ENCODE measurements at regions not wholly inside any gene's neighbourhood (a gene's known extent, or its start where the extent isn't known, plus 50 kb on each side); places are given as distances from the start of the nearest gene placed in this dataset.

- Histone ChIP-seq H3K9me3 (no peaks in the 10 kb centered on the region; the same call in 1 of the 2 replicates), H3K27ac (ENCODE audit: low read depth in 2 of 2, low read length in 1 of 2) (no peak overlapping the region), H3K4me1 (ENCODE audit: control insufficient read depth in 1 of 2, insufficient read depth in 2 of 2, low read depth in 1 of 2, low read length in 1 of 2) (no peaks in the 10 kb centered on the region), H4K20me1 (ENCODE audit: insufficient read depth) (no peaks in the 10 kb centered on the region), H3K36me3 (replicated peaks in 1 of 2; ENCODE audit: control insufficient read depth in 1 of 2, insufficient read depth in 2 of 2, low read length in 1 of 2) (no peaks in the 10 kb centered on the region), H3K9me2 (no peaks in the 10 kb centered on the region), H3K9ac (no peak overlapping the region), H3K4me3 (ENCODE audit: low read depth in 2 of 2, low read length in 1 of 2) (no peak overlapping the region), H3F3A (replicated peaks; ENCODE audit: insufficient read depth) (no peaks in the 10 kb centered on the region), H2AFZ (ENCODE audit: low read depth) (no peak overlapping the region), H3K27me3 (ENCODE audit: insufficient read depth) (no peaks in the 10 kb centered on the region), H3K79me2 (ENCODE audit: insufficient read depth) (no peaks in the 10 kb centered on the region), H3K4me2 (no peak overlapping the region)
- ChIA-PET POLR2A (no interaction called here), CTCF (interaction anchor here (0.6 to 0.7 kb wide), 2 partner anchors 14 to 57 kb away, joined by 3 to 4 read pairs; no protein-coding TSS in a partner anchor)
- no peak for TF ChIP-seq TCF12 (IDR thresholded peaks at IDR 0.05)
- no peak for TF ChIP-seq MEF2A (IDR thresholded peaks at IDR 0.05; ENCODE audit: borderline replicate concordance, low read depth)
- no peak for TF ChIP-seq RXRA (IDR thresholded peaks at IDR 0.05; ENCODE audit: borderline replicate concordance, low read depth)
- no peak for TF ChIP-seq PBX3 (IDR thresholded peaks at IDR 0.05)
- no peak for TF ChIP-seq ZBTB33 (IDR thresholded peaks at IDR 0.05; ENCODE audit: borderline replicate concordance, low read depth)
- TF ChIP-seq ELF1 (IDR thresholded peaks at IDR 0.05): no peak
- no peak for TF ChIP-seq POLR2AphosphoS5 (IDR thresholded peaks at IDR 0.05; ENCODE audit: low read depth, low read length)
- no peak for TF ChIP-seq RFX5 (IDR thresholded peaks at IDR 0.05; ENCODE audit: low read length)
- no peak for TF ChIP-seq NRF1 (IDR thresholded peaks at IDR 0.05; ENCODE audit: low read depth, low read length)
- no peak for TF ChIP-seq GATA2 (CRISPR knock-in tag; IDR thresholded peaks at IDR 0.05)
- no peak for TF ChIP-seq SIN3A (IDR thresholded peaks at IDR 0.05; ENCODE audit: borderline replicate concordance, low read depth, low read length)
- TF ChIP-seq RCOR1 (IDR thresholded peaks at IDR 0.05; ENCODE audit: low read length): no peak
- TF ChIP-seq TEAD4 (IDR thresholded peaks at IDR 0.05; ENCODE audit: borderline replicate concordance, insufficient read depth): no peak
- no peak for TF ChIP-seq YY1 (IDR thresholded peaks at IDR 0.05; ENCODE audit: low read depth)
- TF ChIP-seq REST (IDR thresholded peaks at IDR 0.05; ENCODE audit: low read depth, low read length): no peak
- DNase-seq: no peak
- 16% methylated on average over 2 of the region's 2 CpGs for WGBS (ENCODE audit: low lambda C conversion rate)
Measured at GRCh38 chr11:127521413-127521812, 520.8 kb upstream of the KIRREL3 start.

All from SK-N-SH (cell line).